Lower leg skin (tissue), 4 donors: ENCODE measurements at regions not wholly inside any gene's neighbourhood (a gene's known extent, or its start where the extent isn't known, plus 50 kb on each side); places are given as distances from the start of the nearest gene placed in this dataset.
"Not testable (repeated sequence)": the region's sequence is repeated elsewhere in the genome, so short reads cannot be mapped to it uniquely, and the experiment has no call there.

Source experiments
- DNase-seq, 2 donors: peaks; one replicate each; pipeline ENCODE4 v3.0.0-alpha.2; 2019; ENCODE audit warnings: low spot score in 2 of 2
- H3K4me3 ChIP-seq: fragments of 200-600 bp; sonication (generic); 2 replicates; pipeline ENCODE4 v1.5.1; 2017; ENCODE audit warnings: mild to moderate bottlenecking, low read depth; ENCODE audit not compliant: poor library complexity, severe bottlenecking
- POLR2A ChIP-seq, 2 donors: fragments of 450-650 bp; IDR thresholded peaks; one replicate each; pipeline ENCODE4 v1.6.1; 2016 to 2017; ENCODE audit warnings: antibody characterized with exemption in 2 of 2, mild to moderate bottlenecking in 1 of 2, moderate library complexity in 1 of 2
- WGBS, 2 donors: methylation state at CpG; one replicate each; pipeline ENCODE4 v1.1.5; 2018; 5-methylcytosine and 5-hydroxymethylcytosine counted together
- intact Hi-C: fragments of 100-400 bp; cut with DNase I; formaldehyde crosslinking; loops from one replicate; pipeline ENCODE4 v1.15.0; 2023; ENCODE audit warnings: low total_unique reads
- TF ChIP-seq, protein P1 (sequence below), 3 donors: fragments of 450-650 bp; IDR thresholded peaks; one replicate each; pipeline ENCODE4 v1.5.1; 2016; ENCODE audit warnings: antibody characterized with exemption in 3 of 3, mild to moderate bottlenecking in 3 of 3, moderate library complexity in 2 of 3

DNA sequence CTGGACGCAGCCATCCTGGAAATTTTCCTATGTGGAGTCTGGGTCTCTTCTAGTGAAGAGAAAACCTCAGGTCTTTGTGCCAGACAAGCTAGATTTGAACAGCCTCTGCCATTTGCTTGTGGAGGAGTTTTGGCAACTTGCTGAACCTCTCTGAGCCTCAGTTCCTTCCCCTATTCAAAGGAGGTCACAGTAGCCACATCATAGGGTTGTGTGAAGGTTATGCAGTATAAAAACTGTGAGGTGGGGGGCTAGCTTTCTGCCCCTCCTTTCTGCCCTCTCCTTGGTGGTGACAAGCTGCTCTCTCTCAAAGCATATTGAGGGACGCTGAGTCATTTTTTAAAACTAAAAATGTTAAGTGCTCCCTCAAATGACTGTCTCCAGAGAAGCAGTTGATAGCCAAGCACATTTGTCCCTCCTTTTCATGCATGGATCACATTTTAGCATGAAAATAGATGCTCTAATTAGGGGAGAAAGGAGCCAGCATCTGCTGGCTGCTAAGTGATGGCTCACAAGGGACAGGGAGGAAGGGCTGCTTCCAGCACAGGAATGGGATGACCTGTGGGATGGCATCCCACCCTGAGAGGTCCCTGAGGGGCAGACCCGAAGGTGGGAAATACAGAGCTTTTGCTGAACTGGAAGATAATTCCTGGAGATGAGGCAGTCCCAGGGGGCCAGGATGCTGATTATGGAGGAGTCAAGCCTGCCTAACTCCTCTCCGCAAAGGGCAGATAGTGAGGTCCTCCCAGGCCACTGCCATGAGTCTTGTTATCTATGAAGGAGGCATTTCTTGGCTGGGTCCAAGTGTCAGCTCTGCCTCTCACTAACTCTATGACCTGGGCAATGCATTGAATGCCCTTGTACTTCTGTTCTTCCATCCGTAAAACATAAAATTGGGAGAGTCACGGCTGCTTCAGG, 218.8 kb downstream of the RAB11FIP4 start:
- intact Hi-C loops: no loop called here
- DNase-seq: peak in 1 of 2 donors; percentile 46
- WGBS, 2 donors: 80 to 82% methylated on average over 6 of the region's 6 CpGs
- H3K4me3 ChIP-seq: no peak overlapping the region
- TF ChIP-seq, protein P1, sequence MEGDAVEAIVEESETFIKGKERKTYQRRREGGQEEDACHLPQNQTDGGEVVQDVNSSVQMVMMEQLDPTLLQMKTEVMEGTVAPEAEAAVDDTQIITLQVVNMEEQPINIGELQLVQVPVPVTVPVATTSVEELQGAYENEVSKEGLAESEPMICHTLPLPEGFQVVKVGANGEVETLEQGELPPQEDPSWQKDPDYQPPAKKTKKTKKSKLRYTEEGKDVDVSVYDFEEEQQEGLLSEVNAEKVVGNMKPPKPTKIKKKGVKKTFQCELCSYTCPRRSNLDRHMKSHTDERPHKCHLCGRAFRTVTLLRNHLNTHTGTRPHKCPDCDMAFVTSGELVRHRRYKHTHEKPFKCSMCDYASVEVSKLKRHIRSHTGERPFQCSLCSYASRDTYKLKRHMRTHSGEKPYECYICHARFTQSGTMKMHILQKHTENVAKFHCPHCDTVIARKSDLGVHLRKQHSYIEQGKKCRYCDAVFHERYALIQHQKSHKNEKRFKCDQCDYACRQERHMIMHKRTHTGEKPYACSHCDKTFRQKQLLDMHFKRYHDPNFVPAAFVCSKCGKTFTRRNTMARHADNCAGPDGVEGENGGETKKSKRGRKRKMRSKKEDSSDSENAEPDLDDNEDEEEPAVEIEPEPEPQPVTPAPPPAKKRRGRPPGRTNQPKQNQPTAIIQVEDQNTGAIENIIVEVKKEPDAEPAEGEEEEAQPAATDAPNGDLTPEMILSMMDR (IDR thresholded peaks at IDR 0.05): no peak

DNA sequence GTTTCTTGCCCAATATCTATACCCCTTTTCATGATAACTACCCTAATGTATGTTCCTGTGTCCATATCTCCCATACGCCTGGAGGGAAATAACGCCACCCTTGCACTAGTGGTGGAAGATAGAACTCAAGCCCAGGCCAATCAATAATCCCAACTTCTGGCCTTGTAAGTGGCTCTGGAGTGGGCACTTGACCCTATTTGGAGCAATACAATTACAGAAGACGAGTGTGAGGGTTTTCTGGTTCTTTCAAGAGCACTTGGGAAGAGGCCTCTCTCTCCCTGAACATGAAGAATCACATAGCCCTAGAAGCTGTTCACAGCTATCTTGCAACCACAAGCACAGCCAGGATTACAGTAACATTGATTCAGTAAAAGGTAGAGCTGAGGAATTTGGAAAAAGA, 217.9 kb downstream of the RAB11FIP4 start:
- 97% methylated on average over 3 of the region's 3 CpGs for WGBS, 2 donors
- H3K4me3 ChIP-seq: no peak overlapping the region
- intact Hi-C loops: no loop called here
- TF ChIP-seq, protein P1 (IDR thresholded peaks at IDR 0.05): no peak
- no peak for TF ChIP-seq POLR2A (IDR thresholded peaks at IDR 0.05)
- peak in 1 of 2 donors; percentile 3 for DNase-seq

DNA sequence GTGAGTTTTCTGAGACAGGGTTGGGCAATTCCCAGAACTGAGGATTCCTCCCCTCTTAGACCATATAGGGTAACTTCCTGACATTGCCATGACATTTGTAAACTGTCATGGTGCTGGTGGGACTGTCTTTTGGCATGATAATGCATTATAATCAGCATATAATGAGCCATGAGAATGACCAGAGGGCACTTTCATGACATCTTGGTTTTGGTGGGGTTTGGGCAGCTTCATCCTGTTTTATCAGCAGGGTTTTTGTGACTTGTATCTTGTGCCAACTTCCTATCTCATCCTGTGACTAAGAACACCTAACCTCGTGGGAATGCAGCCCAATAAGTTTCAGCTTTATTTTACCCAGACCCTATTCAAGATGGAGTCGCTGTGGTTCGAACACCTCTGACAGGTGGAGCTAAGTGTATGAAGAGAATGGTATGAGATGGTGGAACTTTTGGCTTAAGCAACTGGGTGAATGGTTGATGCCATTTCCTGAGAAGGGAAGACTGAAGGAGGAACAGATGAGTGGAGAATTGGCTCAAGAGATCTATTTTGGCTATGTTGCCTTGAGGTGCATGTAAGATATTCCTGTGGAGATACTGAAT, 217.3 kb downstream of the RAB11FIP4 start:
- TF ChIP-seq, protein P1 (IDR thresholded peaks at IDR 0.05): no peak
- no peak for TF ChIP-seq POLR2A (IDR thresholded peaks at IDR 0.05)
- DNase-seq: peak in 1 of 2 donors; percentile 20
- 79 to 85% methylated on average over 3 of the region's 3 CpGs for WGBS, 2 donors
- intact Hi-C loops: no loop called here
- H3K4me3 ChIP-seq: no peak overlapping the region

- H3K4me3 ChIP-seq: no peak overlapping the region
- 100% methylated on average over 1 of the region's 1 CpG for WGBS, 2 donors
- intact Hi-C loops: no loop called here
- TF ChIP-seq, protein P1 (IDR thresholded peaks at IDR 0.05): no peak
- DNase-seq: peak in 1 of 2 donors; percentile 37
Observed at GRCh38 chr17:31605761-31606160, 214.3 kb downstream of the RAB11FIP4 start.

- 88 to 89% methylated on average over 5 of the region's 5 CpGs for WGBS, 2 donors
- no peak for TF ChIP-seq POLR2A (IDR thresholded peaks at IDR 0.05)
- TF ChIP-seq, protein P1 (IDR thresholded peaks at IDR 0.05): no peak
- no peak for DNase-seq
- no peak overlapping the region for H3K4me3 ChIP-seq
- intact Hi-C loops: no loop called here
Observed at GRCh38 chr17:31604936-31605335, 213.5 kb downstream of the RAB11FIP4 start.

DNA sequence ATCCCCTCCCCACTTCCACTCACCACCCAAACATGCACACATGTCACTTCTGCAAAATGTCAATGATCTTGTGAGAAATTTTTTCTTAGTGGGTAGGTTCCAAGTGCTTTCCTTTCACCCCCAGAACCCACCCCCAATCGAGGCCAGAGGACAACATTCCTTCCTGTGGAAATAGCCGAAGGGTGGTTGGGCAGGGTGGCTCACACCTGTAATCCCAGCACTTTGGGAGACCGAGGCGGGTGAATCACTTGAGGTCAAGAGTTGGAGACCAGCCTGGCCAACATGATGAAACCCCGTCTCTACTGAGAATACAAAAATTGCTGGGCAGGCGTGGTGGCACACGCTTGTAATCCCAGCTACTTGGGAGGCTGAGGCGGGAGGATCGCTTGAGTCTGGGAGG, 208.7 kb downstream of the RAB11FIP4 start:
- intact Hi-C loops, H3K4me3 ChIP-seq, DNase-seq: not testable (repeated sequence)
- 89 to 94% methylated on average over 9 of the region's 9 CpGs for WGBS, 2 donors
